Esophagus muscularis mucosa (tissue), 4 donors: ENCODE measurements at regions not wholly inside any gene's neighbourhood (a gene's known extent, or its start where the extent isn't known, plus 50 kb on each side); places are given as distances from the start of the nearest gene placed in this dataset.

Source experiments
- DNase-seq: peaks from one replicate; pipeline ENCODE4 v3.0.0-alpha.2; 2017; ENCODE audit errors: extremely low spot score
- H3K27ac ChIP-seq, 4 donors: fragments of 200-600 bp; sonication (generic); replicated peaks in 1 of 4; 1 replicate in 3 of 4; 2 replicates in 1 of 4; pipeline ENCODE4 v1.5.1; 2016 to 2019; ENCODE audit warnings: mild to moderate bottlenecking in 1 of 4
- H3K27me3 ChIP-seq, 4 donors: fragments of 200-600 bp; sonication (generic); one replicate each; pipeline versions ENCODE4 v1.5.1 to v1.6.0; 2016 to 2019
- H3K36me3 ChIP-seq, 4 donors: fragments of 200-600 bp; sonication (generic); one replicate each; pipeline ENCODE4 v1.5.1; 2016 to 2019
- H3K4me1 ChIP-seq, 4 donors: fragments of 200-600 bp; sonication (generic); one replicate each; pipeline ENCODE4 v1.5.1; 2016 to 2019
- H3K4me3 ChIP-seq, 4 donors: fragments of 200-600 bp; sonication (generic); 1 replicate in 2 of 4; 2 replicates in 2 of 4; pipeline ENCODE4 v1.5.1; 2016 to 2019; ENCODE audit warnings: mild to moderate bottlenecking in 4 of 4, moderate library complexity in 1 of 4
- H3K9me3 ChIP-seq, 4 donors: fragments of 200-600 bp; sonication (generic); 1 replicate in 3 of 4; 2 replicates in 1 of 4; pipeline ENCODE4 v1.5.1; 2016 to 2019
- EP300 ChIP-seq: sonication (generic); formaldehyde crosslinking; IDR thresholded peaks from one replicate; pipeline ENCODE4 v1.6.1; 2017; ENCODE audit warnings: antibody characterized with exemption
- POLR2A ChIP-seq: fragments of 450-650 bp; IDR thresholded peaks from one replicate; pipeline ENCODE4 v1.6.1; 2017; ENCODE audit warnings: antibody characterized with exemption, moderate library complexity, mild to moderate bottlenecking, low read depth
- POLR2AphosphoS5 ChIP-seq, 2 donors: sonication (generic); formaldehyde crosslinking; IDR thresholded peaks; one replicate each; pipeline ENCODE4 v1.6.1; 2017; ENCODE audit warnings: antibody characterized with exemption in 2 of 2
- WGBS: methylation state at CpG from one replicate; pipeline ENCODE4 v1.1.5; 2018; 5-methylcytosine and 5-hydroxymethylcytosine counted together
- intact Hi-C: fragments of 100-400 bp; cut with DNase I; formaldehyde crosslinking; loops from one replicate; pipeline ENCODE4 v1.15.1; 2023
- TF ChIP-seq, protein P1 (sequence below), 3 experiments: fragments of 200-600 bp in 2 of 3; fragments of 450-650 bp in 1 of 3; sonication (generic) in 2 of 3; IDR thresholded peaks; one replicate each; pipeline ENCODE4 v1.5.1; 2017 to 2019; ENCODE audit warnings: antibody characterized with exemption in 3 of 3, mild to moderate bottlenecking in 2 of 3, moderate library complexity in 1 of 3

DNA sequence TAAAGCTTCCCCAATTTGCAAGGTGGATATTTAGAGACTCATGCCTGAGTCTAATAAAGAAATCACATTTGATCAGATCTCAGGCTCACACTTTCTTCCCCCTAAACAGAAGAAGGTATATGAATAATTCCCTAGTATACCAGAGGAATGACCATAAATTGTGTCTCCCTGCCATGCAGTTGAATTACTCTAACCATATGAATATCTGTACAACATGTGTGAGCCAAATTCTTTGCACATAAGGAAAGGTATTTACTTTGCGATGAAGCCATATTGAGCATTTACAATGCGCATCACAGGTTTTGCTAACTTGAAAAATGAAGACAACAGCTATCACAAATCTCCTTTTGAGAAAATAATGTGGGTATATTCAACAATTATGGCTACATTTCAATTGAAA is 479.4 kb downstream of the NR2F1-AS1 start:
- no peaks in the 10 kb centered on the region for H3K36me3 ChIP-seq
- no peak overlapping the region for H3K27ac ChIP-seq
- no peaks in the 10 kb centered on the region for H3K9me3 ChIP-seq
- TF ChIP-seq POLR2AphosphoS5 (IDR thresholded peaks at IDR 0.05) (no peak), EP300 (no peak), POLR2A (no peak)
- TF ChIP-seq, protein P1, sequence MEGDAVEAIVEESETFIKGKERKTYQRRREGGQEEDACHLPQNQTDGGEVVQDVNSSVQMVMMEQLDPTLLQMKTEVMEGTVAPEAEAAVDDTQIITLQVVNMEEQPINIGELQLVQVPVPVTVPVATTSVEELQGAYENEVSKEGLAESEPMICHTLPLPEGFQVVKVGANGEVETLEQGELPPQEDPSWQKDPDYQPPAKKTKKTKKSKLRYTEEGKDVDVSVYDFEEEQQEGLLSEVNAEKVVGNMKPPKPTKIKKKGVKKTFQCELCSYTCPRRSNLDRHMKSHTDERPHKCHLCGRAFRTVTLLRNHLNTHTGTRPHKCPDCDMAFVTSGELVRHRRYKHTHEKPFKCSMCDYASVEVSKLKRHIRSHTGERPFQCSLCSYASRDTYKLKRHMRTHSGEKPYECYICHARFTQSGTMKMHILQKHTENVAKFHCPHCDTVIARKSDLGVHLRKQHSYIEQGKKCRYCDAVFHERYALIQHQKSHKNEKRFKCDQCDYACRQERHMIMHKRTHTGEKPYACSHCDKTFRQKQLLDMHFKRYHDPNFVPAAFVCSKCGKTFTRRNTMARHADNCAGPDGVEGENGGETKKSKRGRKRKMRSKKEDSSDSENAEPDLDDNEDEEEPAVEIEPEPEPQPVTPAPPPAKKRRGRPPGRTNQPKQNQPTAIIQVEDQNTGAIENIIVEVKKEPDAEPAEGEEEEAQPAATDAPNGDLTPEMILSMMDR (IDR thresholded peaks at IDR 0.05): no peak
- 96% methylated on average over 2 of the region's 2 CpGs for WGBS
- H3K4me3 ChIP-seq: no peak overlapping the region
- no peaks in the 10 kb centered on the region for H3K27me3 ChIP-seq
- intact Hi-C loops: no loop called here
- no peak for DNase-seq
- H3K4me1 ChIP-seq: no peaks in the 10 kb centered on the region

DNA sequence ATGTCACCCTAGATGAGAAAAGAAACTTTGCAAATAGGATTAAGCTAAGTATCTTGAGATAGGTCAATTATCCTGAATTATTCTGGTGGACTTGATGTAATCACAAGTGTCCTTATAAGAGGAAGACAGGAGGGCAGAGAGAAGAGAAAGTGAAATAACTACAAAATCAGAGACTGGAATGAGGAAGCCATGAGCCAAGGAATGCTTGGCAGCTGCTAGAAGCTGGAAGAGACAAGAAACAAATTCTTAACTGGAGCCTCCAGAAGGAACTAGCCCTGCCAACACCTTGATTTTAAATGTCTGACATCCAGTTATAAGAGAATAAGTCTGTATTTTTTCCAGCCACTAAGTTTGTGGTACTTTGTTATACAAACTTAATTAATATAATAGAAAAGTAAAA is 480.0 kb downstream of the NR2F1-AS1 start:
- Histone ChIP-seq H3K27ac (no peak overlapping the region), H3K4me3 (no peak overlapping the region), H3K9me3 (no peaks in the 10 kb centered on the region), H3K4me1 (no peaks in the 10 kb centered on the region), H3K36me3 (no peaks in the 10 kb centered on the region), H3K27me3 (no peaks in the 10 kb centered on the region)
- intact Hi-C loops: no loop called here
- DNase-seq: no peak
- TF ChIP-seq, protein P1 (IDR thresholded peaks at IDR 0.05): no peak
- no peak for TF ChIP-seq POLR2AphosphoS5 (IDR thresholded peaks at IDR 0.05)
- TF ChIP-seq POLR2A: no peak
- TF ChIP-seq EP300: no peak

DNA sequence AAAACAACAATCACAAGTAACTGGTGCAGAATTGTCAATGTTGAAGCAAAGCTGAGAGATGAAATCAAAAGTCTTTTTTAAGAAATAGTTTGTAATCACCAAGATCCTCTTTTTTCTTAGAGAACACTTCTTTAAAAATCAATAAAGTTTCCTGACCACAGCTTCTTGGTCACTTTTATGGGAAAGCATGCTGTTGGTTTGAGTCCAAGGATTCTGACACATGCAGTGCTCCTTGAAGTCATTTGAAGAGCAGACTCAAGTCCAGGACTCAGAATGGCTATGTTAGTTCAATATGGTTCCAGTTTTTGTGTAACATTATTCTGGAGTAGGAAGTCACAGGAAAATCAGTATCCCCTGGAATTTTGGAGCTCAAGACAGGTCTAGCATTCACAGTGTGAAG is 480.6 kb downstream of the NR2F1-AS1 start:
- Histone ChIP-seq H3K27me3 (no peaks in the 10 kb centered on the region), H3K4me1 (no peaks in the 10 kb centered on the region), H3K27ac (no peak overlapping the region), H3K4me3 (no peak overlapping the region), H3K36me3 (no peaks in the 10 kb centered on the region), H3K9me3 (no peaks in the 10 kb centered on the region)
- DNase-seq: no peak
- TF ChIP-seq POLR2AphosphoS5 (IDR thresholded peaks at IDR 0.05) (no peak), EP300 (no peak), POLR2A (no peak)
- TF ChIP-seq, protein P1 (IDR thresholded peaks at IDR 0.05): no peak
- intact Hi-C loops: no loop called here

DNA sequence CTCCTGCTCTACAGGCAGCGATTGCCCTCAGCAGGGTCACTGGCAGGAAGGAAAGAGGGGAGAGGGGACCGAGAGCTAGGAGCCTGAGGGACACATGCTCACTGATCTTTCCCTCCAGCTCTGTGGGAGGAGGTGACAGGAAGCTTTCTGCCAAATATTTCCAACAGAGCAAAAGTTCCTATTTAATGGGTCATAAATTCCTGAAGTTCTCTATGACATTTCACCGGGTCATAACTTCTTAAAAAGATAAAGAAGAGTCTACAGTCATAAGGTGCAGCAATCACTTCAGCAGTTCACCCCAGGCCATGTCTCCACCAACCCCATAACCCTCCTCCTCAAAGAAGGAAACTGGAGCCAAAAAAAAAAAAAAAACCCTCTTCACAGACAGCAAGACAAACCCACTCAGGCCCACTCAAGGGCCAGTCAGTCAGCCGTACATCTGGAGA is 481.1 kb downstream of the NR2F1-AS1 start:
- Histone ChIP-seq H3K27me3 (no peaks in the 10 kb centered on the region), H3K4me1 (no peaks in the 10 kb centered on the region), H3K27ac (no peak overlapping the region), H3K36me3 (no peaks in the 10 kb centered on the region), H3K9me3 (no peaks in the 10 kb centered on the region), H3K4me3 (no peak overlapping the region)
- no peak for DNase-seq
- TF ChIP-seq POLR2AphosphoS5 (IDR thresholded peaks at IDR 0.05): no peak
- TF ChIP-seq, protein P1 (IDR thresholded peaks at IDR 0.05): no peak
- no peak for TF ChIP-seq POLR2A
- WGBS: 72% methylated on average over 4 of the region's 4 CpGs
- intact Hi-C loops: no loop called here

DNA sequence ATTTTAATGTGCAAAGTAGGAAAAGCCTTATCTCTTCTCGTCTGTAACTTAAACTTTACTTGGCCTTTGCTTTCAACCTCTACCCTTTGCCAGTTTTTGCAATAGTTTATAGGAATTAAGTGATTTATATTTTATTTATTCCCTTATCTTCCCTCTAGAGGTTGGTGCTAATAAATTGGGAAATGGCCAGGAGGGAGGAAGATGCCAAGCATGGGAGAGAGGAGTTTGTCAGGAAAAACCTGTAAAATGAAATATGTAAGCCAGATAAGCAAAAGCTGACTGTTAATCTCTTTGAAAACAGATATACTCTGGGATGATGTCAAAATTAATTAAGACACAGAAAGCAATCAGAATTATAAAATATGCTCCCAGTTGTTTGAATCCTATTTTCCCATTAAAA is 484.5 kb downstream of the NR2F1-AS1 start:
- intact Hi-C loops: no loop called here

More for the DNA sequence above, 484.5 kb downstream of the NR2F1-AS1 start:
- Histone ChIP-seq H3K4me1 (peaks cover 0 to 3% (median 0%) of the 10 kb centered on the region in 4 donors), H3K9me3 (no peaks in the 10 kb centered on the region), H3K36me3 (no peaks in the 10 kb centered on the region), H3K4me3 (no peak overlapping the region), H3K27ac (no peak overlapping the region), H3K27me3 (no peaks in the 10 kb centered on the region)
- WGBS: 94% methylated on average over 1 of the region's 1 CpG
- no peak for DNase-seq
- TF ChIP-seq, protein P1 (IDR thresholded peaks at IDR 0.05): no peak
- TF ChIP-seq EP300: no peak
- TF ChIP-seq POLR2A: no peak
- no peak for TF ChIP-seq POLR2AphosphoS5 (IDR thresholded peaks at IDR 0.05)
